Caco-2 (cell line): ENCODE measurements at regions not wholly inside any gene's neighbourhood (a gene's known extent, or its start where the extent isn't known, plus 50 kb on each side); places are given as distances from the start of the nearest gene placed in this dataset.
A peak's percentile ranks its signal among the peaks of the same experiment; 100 is the strongest.

ENCODE experiments used
- BruUV-seq: library from RNA; stranded (reverse); fragments of 400-500 nt; replicated peaks from 2 replicates; lab custom pipeline; 2021; lab: Mats Ljungman, UMichigan
- CTCF ChIA-PET: fragments of 300-600 bp; sonication (Branson Sonifier 250); formaldehyde crosslinking; loops from one replicate; lab custom pipeline; 2022; ENCODE audit warnings: antibody characterized with exemption; lab: Charles Lee
- POLR2A ChIA-PET: fragments of 300-600 bp; sonication (Branson Sonifier 250); formaldehyde crosslinking; loops from one replicate; lab custom pipeline; 2022; ENCODE audit warnings: antibody characterized with exemption; lab: Charles Lee
- DNase-seq, 2 experiments: peaks; one replicate each; pipeline versions ENCODE4 v3.0.0 to v3.0.0-alpha.2; 2020 to 2022
- H3K27me3 ChIP-seq: replicated peaks from 2 replicates; pipeline ENCODE4 v1.6.0; 2011; ENCODE audit warnings: low read length; ENCODE audit not compliant: control insufficient read depth, insufficient read depth
- H3K36me3 ChIP-seq: 2 replicates; pipeline ENCODE4 v1.5.1; 2011; ENCODE audit warnings: low read length; ENCODE audit not compliant: control insufficient read depth, insufficient read depth
- H3K4me1 ChIP-seq: fragments of 250-450 bp; sonication (Bioruptor Pico); 2 replicates; pipeline ENCODE4 v1.5.1; 2020; ENCODE audit warnings: mild to moderate bottlenecking
- H3K4me3 ChIP-seq: 2 replicates; pipeline ENCODE4 v1.5.1; 2011; ENCODE audit warnings: low read depth, mild to moderate bottlenecking, control low read depth, low read length
- H3K9me3 ChIP-seq: fragments of 250-450 bp; sonication (Bioruptor Pico); 2 replicates; pipeline ENCODE4 v1.5.1; 2020; ENCODE audit warnings: mild to moderate bottlenecking, moderate library complexity
- H3K27ac Mint-ChIP-seq: one replicate; pipeline ENCODE4 v1.8.0; 2022; ENCODE audit warnings: mixed read lengths; ENCODE audit not compliant: unreplicated experiment
- H3K27me3 Mint-ChIP-seq: one replicate; pipeline ENCODE4 v1.8.0; 2022; ENCODE audit warnings: mixed read lengths; ENCODE audit not compliant: insufficient read depth, unreplicated experiment
- H3K36me3 Mint-ChIP-seq: one replicate; pipeline ENCODE4 v1.8.0; 2022; ENCODE audit warnings: mild to moderate bottlenecking, mixed read lengths; ENCODE audit not compliant: insufficient read depth, unreplicated experiment
- H3K4me1 Mint-ChIP-seq: one replicate; pipeline ENCODE4 v1.8.0; 2022; ENCODE audit warnings: low read depth, mixed read lengths; ENCODE audit not compliant: unreplicated experiment
- H3K4me3 Mint-ChIP-seq: one replicate; pipeline ENCODE4 v1.8.0; 2022; ENCODE audit warnings: mild to moderate bottlenecking, moderate library complexity, mixed read lengths; ENCODE audit not compliant: unreplicated experiment
- H3K9me3 Mint-ChIP-seq: one replicate; pipeline ENCODE4 v1.8.0; 2022; ENCODE audit warnings: mixed read lengths; ENCODE audit not compliant: unreplicated experiment
- CTCF ChIP-seq, 2 experiments: fragments of 200-600 bp in 1 of 2; IDR thresholded peaks; 1 replicate in 1 of 2; 2 replicates in 1 of 2; pipeline versions ENCODE4 v1.5.1 to v1.8.0; 2011 to 2022; ENCODE audit warnings: antibody characterized with exemption in 1 of 2, control low read depth in 1 of 2, inconsistent platforms in 1 of 2, low read depth in 1 of 2, low read length in 1 of 2, mild to moderate bottlenecking in 1 of 2, moderate library complexity in 1 of 2; ENCODE audit not compliant: insufficient read depth in 1 of 2, severe bottlenecking in 1 of 2, unreplicated experiment in 1 of 2
- intact Hi-C: fragments of 100-400 bp; cut with micrococcal nuclease; formaldehyde crosslinking; loops from one replicate; pipeline ENCODE4 v1.10.0; 2022; ENCODE audit not compliant: unreplicated experiment

GRCh38 chr3:72492240-72492639 lies 356.0 kb downstream of the SHQ1 start:
- CTCF ChIA-PET: no interaction called here
- intact Hi-C loops: no loop called here
- Histone ChIP-seq H3K4me1 (peaks cover 5% of the 10 kb centered on the region), H3K27me3 (no peaks in the 10 kb centered on the region), H3K36me3 (no peaks in the 10 kb centered on the region), H3K9me3 (no peaks in the 10 kb centered on the region), H3K4me3 (no peak overlapping the region)
- Mint-ChIP-seq H3K36me3 (no peaks in the 10 kb centered on the region), H3K27me3 (no peaks in the 10 kb centered on the region), H3K4me1 (peaks cover 11% of the 10 kb centered on the region), H3K4me3 (no peak overlapping the region), H3K27ac (no peak overlapping the region), H3K9me3 (no peaks in the 10 kb centered on the region)
- no TSS peak for BruUV-seq
- POLR2A ChIA-PET: no interaction called here
- DNase-seq: no peak
- no peak for TF ChIP-seq CTCF (IDR thresholded peaks at IDR 0.05; ENCODE audit: insufficient read depth in 1 of 2, low read depth in 1 of 2, low read length in 1 of 2, severe bottlenecking in 1 of 2, unreplicated experiment in 1 of 2)

DNA sequence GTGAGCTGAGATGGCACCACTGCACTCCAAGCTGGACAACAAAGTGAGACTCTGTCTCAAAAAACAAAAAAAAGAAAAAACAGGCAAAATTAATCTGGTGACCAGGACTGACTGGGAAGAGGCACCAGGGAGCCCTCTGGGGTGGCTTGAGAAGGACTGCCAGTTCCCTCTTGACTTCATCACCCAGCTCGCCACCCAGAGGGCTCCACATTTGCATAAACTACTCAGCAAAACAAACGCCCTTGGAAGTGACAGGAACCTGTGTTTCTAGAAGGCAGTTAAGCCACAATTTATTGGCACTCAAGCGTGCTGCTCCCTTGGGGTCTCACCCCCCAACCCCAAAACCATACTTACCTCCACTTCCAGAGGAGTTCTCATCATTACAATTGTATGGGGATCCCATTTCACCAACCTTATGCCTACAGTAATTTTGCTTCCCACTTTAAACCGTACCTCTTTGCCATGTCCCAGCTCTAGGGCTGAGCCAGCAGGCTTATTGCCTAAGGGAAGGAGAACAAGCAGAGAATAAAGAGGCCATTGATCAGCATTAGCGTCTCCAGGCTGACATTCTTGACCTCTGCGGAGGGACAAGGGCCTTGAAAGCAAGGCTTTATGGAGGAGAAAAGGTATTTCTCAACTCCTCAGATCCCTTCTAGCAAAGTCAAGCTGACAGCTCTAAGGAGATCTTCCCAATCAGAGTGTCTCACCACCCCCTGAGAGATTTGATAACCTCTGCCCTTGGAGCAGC lies 357.4 kb downstream of the SHQ1 start:
- Mint-ChIP-seq H3K9me3 (no peaks in the 10 kb centered on the region), H3K4me1 (peaks cover 20% of the 10 kb centered on the region), H3K27ac (no peak overlapping the region), H3K4me3 (no peak overlapping the region), H3K36me3 (no peaks in the 10 kb centered on the region), H3K27me3 (no peaks in the 10 kb centered on the region)
- intact Hi-C loops: no loop called here
- Histone ChIP-seq H3K9me3 (no peaks in the 10 kb centered on the region), H3K27me3 (no peaks in the 10 kb centered on the region), H3K36me3 (no peaks in the 10 kb centered on the region), H3K4me3 (no peak overlapping the region), H3K4me1 (peaks cover 12% of the 10 kb centered on the region)
- BruUV-seq: no TSS peak
- DNase-seq: peak in 1 of 2 experiments; percentile 46
- CTCF ChIA-PET: no interaction called here
- POLR2A ChIA-PET: no interaction called here
- no peak for TF ChIP-seq CTCF (IDR thresholded peaks at IDR 0.05; ENCODE audit: insufficient read depth in 1 of 2, low read depth in 1 of 2, low read length in 1 of 2, severe bottlenecking in 1 of 2, unreplicated experiment in 1 of 2)

GRCh38 chr3:72489901-72490300 lies 358.3 kb downstream of the SHQ1 start:
- no peaks in the 10 kb centered on the region for H3K27me3 ChIP-seq
- H3K4me3 ChIP-seq: no peak overlapping the region
- no peak for DNase-seq
- Mint-ChIP-seq H3K27me3 (no peaks in the 10 kb centered on the region), H3K4me1 (peaks cover 20% of the 10 kb centered on the region), H3K36me3 (no peaks in the 10 kb centered on the region), H3K4me3 (no peak overlapping the region), H3K9me3 (no peaks in the 10 kb centered on the region), H3K27ac (no peak overlapping the region)
- ChIA-PET CTCF (no interaction called here), POLR2A (no interaction called here)
- intact Hi-C loops: no loop called here
- TF ChIP-seq CTCF (IDR thresholded peaks at IDR 0.05; ENCODE audit: insufficient read depth in 1 of 2, low read depth in 1 of 2, low read length in 1 of 2, severe bottlenecking in 1 of 2, unreplicated experiment in 1 of 2): no peak
- H3K4me1 ChIP-seq: peaks cover 12% of the 10 kb centered on the region
- H3K36me3 ChIP-seq: no peaks in the 10 kb centered on the region
- H3K9me3 ChIP-seq: no peaks in the 10 kb centered on the region
- BruUV-seq: no TSS peak
